Stimulated activated CD4-positive, alpha-beta T cell treated with anti-CD3 and anti-CD28 coated beads, Interleukin-4, amount 100 ng/mL, for 24 hours (primary cell): ENCODE measurements at regions not wholly inside any gene's neighbourhood (a gene's known extent, or its start where the extent isn't known, plus 50 kb on each side); places are given as distances from the start of the nearest gene placed in this dataset.

Experiments used
- DNase-seq: peaks from one replicate; pipeline ENCODE4 v3.0.0-alpha.2; 2020

DNA sequence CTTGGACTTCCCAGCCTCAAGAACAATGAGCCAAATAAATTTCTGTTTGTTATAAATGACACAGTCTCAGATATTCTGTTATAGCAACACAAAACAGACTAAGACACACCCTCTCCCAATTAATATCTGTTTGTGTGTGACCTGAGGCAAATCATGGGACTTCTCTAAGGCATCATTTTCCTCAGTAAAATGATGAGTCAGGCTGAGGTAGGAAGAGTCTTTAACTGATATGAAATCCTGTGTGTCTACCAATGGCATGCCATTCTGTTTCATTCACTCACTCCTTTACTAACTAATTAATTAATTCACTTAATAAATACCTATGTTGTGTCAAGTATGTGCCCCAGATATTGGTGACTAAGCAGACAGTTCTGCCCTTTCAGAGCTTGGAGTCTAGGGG, 258.4 kb upstream of the CRY1 start:
- no peak for DNase-seq

DNA sequence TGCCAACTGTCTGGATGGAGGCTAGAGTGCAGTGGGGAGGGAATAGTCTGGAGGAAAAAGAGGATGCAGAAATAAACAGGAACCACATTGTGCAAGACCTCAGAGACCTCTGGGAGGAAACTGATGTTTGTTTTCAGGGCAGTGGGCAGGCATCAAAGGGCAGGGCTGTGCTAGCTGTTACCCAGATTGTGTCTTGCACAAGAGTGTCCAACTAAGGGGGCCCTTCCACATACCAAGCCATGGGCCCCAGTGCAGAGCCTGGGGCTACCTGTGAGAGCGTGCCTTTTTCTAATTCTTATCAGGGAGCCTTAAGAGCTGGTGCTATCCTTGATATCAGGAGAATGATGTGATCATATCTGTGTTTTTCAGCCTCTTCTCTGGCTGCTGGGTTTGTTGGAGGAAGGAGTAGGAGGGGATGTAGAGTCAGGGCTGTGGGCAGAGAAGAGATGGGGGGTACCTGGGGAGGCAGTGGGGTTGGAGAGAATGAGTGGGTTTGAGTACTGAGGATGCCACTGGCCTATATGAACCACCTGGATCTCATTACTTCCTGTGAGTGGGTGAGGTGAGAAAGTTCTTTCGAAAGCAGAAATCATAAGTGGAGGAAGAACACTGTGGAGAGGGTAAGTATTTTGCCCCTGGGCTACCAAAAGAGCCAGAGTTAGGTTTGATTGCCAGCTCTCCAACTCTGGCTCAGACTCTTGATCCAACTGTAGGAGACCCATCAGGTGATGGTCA, 259.2 kb upstream of the CRY1 start:
- peak; percentile 37 for DNase-seq

DNA sequence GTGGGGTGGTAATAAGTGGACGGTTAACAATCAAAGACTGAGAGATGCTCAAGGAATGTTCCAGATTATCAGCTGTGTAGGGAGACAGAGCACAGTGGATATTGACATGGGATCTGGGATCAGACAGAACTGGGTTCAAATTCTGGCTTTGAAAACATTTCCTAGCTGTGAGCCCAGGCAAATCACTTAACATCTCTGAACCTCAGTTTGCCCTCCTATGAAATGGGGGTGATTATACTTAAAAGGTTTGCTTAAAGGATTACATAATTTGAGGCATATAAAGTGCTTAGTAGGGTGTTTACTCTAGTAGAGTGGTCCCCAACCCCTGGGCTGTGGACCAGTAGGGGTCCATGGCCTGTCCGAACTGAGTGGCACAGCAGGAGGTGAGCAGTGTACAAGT, 260.0 kb upstream of the CRY1 start:
- no peak for DNase-seq

DNA sequence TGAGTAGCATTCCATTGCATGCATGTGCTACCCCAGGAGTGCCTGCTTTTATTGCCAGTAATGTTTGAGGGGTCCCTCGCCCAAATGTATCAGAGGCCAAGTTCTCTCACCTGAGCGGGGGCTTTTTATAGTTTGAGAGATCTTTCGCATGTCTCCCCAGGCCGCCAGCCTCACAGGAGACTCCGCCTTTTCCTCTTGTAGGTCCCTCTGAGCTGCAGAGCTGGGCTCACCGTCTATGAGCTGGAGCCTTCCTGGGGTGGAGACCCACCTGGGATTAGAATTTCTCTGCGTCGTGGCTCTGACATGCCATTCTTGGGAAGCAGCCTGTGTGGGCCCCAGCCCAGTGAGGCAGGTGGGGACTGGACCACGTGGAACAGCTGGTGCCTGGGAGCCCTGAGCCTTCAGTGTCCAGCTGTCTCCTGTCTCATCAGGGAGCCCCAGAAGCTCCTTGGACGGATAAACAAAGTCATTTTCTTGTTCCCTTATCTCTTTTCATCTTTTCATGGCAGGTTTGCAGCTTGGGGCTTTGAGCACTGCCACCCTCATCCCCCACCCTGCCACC, 261.7 kb upstream of the CRY1 start:
- no peak for DNase-seq

DNA sequence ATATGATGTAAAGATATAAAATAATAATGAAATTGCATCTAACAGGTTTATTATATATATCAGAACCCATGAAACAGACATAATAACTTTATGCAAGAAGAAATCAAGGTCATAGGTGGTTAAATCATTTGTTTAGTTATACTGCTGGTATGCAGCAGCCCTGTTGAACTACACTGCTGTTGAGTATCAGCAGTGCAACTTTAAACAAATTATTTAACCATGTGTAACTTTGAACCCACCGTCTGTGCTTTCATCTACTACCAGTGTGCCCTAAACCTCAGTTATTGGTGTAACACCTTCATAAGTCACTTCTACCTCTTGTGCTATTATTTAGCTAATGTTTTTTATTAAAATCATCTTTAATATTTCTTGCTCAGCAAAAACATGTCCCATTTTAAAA, 262.3 kb upstream of the CRY1 start:
- no peak for DNase-seq

DNA sequence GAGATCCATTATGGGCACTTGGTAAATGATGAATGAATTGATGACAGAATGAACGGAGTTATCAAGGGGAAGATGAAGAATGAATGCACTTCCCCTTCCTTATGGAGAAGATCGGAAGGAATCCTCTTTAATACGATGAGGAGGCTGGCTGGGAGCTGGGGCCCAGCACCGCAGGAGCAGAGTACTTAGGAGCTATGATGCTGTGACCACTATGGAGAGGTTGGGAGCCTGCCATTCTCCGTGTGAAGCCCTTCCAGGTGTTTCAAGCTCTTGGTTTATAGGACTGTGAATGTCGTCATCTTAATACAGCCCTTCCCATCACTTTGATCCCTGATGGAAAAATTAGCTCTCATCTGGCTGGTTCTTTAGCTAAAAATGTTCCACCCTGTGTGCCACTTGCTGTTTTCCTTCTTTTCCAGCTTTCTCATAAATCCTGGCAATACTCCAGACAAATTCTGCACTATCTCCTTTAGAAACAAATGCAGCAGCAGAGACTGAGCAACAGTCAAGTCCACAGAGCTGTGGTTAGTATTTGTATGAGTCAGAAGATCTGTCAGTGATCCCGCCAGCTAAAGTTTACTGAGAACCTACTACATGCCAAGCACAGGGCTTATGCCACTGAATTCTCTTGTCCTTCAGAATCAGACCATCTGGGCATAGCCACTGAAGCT, 263.1 kb upstream of the CRY1 start:
- DNase-seq, result no peak

DNA sequence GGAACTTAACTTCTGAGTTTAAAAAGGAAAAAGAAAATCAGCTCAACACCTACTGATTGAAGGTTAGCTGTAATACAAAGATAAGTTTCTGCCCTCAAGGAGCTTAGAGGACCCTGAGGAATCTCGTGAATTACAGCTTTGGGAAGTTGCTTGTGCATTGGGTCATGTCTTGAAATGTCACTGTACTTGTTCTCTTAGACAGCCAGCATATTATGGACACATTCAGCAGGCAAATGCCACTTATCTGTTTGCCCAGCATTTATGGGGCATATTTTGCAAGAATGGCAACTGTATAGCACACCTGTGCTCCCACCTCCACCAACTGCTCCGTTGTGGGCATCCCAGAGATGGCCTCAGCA, 263.6 kb upstream of the CRY1 start:
- no peak for DNase-seq

DNA sequence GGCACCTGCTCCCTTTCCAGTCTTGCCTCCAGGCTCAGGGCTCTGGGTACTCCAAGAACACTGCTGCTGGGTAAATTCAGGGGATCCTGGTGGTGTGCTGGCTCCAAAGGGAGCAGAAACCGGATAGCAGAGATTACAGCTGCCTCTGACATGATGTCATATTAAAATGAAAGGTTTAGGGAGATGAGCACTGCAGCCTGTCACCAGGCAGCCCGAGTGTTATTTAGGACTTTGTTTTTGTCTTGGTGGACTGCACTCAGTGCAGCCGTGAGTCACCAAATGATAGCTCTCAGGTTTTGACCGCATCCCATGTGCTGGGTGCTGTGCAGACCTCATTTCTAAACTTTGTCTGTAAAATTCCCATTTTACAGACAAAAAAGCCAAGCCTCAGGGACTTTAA, 266.0 kb upstream of the CRY1 start:
- no peak for DNase-seq

DNA sequence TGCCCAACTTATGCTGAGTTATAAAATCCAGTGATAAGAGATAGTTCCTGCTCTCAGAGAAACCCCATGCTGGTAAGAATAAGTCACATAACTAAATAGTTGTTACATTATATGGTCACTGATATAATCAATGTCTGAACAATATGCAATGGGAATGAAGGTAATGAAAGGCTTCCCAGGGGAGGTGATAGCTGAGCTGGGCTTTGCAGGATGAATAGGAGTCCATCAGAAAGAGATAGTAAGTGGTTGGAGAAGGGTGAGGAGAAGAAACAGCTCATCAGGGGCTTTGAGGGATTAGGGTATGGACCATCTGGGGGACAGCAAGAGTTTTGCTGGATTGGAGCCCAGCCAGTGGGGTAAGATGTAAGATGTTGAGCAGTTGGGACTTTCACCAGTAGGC, 266.7 kb upstream of the CRY1 start:
- no peak for DNase-seq

DNA sequence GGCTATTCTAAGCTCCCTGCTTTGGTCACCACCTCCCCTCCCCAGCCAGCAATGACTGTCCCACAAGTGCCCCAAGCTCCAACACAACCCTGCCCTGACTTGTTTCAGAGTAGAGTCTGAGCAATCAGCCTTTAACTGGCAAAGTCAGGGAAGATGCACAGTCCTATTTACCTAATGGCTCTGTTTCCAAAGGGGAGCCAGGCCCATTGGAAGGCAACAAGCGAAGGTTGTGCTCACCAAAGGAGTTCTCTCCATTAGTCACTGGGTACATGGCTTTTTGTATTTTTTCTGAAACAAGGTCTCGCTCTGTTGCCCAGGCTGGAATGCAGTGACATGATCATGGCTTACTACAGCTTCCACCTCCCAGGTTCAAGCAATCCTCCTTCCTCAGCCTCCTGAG, 267.1 kb upstream of the CRY1 start:
- no peak for DNase-seq

DNA sequence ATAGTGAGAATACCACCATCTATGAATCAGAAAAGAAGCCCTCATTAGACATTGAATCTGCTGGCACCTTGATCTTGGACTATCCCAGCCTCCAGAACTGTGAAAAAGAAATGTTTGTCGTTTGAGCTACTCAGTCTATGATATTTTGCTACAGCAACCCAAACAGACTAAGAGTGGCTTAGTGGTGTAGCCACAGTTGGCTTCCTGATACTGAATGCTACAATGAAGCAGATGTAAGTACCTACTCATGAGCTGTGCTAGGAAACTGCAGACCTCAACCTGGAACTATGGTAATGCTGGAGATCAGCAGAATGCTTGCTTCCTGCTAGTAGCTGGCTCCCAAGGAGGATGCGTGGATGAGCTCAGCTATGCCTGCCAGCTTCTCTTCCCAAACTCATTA, 268.6 kb upstream of the CRY1 start:
- DNase-seq, result no peak

DNA sequence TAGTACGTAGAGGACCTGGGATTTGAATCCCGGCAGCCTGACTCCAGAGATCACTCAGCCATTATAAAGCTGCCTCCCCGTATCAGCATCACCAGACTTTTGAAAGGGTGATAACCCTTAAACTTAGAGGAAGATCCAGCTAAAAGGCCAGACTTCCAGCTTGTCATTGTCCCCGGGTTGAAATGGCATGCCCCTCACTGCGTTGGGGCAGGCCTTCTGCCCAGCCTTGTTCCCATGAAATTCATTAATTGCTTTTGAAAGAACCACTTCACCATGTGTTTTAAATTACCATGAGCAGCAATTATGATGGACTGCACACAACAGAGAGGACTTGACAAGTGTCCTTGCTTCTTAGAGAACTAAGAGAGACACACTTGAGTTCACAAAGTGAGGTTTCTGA, 269.6 kb upstream of the CRY1 start:
- no peak for DNase-seq

DNA sequence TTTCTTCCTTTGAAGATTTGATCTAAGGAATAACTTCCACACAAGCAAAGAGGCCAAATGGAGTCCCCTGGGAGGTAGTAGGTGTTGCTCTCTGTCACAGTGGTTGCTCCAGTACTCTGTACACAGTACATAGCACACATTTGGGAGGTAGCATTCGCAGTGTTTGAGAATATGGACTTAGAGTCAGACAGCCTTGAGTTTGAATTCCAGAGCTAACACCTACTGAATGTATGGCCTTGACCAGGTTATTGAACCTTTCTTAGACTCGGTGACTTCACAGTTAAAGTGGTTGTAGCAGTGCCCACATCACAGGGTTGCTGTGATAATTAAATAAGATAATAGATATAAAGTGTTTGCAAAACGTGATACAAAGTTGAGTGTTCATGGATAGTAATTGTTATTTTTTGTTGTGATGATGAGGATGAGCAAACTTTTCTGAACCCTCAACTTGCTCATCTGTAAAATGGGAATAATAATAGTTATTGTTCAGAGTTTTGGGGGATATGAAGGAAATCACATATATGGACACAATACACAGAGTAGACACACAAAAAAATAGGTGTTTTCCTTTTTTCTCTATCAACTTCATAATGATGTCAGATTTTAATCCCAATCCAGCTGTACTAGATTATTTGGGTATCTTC, 271.6 kb upstream of the CRY1 start:
- DNase-seq, result no peak

DNA sequence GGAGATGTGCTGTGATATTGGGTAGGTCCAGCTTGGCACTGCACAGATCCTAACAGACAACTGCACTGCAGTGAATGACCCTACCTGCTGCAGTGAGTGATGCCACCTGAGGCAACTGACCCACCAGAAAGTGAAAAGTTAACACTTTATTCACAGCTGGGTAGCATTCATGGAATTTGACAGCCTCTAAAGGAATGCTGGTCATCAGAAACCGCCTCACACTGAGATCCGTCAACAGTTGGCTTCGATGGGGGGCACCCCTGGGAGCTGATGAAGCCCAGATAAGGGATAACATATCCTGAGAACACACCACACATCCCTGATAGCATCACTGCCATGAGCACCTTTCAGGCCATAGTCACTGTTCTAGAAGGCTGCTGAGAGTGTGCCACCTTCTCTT, 272.4 kb upstream of the CRY1 start:
- no peak for DNase-seq

DNA sequence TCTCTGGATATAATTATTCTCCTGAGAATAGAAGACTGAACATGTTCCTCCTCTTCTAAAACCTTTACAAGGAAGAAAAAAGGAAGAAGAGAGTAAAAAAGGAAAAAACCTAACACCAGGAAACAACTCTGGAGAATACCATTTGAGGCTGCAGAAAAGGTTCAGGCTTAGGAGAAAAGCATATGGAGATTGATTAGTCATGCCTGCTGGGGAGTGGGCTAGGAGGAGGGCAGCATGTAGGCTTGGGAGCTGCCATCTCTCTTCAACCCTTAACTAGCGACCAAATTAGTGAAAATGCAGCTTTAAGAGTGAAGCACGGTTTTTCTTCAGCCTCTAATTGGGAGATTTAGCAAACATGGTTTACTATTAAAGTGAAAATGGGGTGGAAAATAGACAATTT, 273.0 kb upstream of the CRY1 start:
- no peak for DNase-seq

DNA sequence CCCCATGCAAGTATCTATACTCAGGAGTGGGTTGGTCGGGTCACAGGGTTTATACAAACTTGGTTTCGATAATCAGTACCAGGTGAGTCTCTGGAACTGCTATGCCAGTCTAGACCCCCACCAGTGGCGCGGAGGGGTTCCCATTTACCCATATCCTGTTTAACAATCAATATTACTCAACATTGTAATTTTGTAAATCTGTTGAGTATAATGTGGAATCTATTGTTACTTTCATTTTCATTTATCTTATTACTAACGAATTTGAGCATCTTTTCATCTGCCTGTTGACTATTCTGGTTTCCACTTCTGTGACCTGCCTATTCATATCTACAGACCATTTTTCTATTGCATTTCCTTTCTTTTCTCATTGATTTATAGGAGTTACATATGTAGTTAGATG, 275.2 kb upstream of the CRY1 start:
- DNase-seq, result peak; percentile 54

DNA sequence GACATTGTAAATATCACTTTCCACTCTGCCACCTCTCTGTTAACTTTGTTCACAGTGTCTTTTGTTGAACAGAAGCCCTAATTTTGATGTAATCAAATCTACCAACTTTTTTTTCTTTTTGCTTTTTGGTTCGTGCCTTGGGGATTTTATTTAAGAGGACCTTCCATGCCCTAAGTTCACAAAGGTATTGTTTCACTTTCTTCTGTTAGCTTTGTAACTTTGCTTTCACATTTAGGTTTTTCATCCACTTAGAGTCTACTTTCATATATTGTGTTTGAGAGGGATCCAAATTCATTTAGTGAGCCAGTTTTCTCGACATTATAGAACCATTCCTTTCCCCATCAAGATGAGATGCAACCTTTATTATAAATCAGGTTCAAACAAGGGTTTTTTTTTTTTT, 275.7 kb upstream of the CRY1 start:
- DNase-seq, result no peak

DNA sequence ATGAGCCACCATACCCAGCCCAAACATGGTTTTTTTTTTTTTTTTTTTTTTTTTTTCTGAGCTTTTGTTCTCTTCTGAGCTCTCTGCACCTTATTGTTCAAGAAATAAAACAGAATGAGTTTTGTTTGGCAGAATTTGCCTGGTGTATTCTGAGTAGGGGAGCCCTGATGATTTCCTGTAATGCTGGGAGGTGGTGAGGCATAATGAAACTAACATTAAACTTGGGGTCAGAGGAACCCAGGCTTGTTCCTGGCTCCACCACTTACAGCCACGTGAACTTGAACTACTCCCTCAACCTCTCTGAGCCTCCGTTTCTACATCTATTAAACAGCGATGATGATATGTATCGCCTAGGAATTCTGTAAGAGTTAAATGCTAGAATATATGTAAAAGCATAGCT, 276.3 kb upstream of the CRY1 start:
- peak; percentile 41 for DNase-seq

DNA sequence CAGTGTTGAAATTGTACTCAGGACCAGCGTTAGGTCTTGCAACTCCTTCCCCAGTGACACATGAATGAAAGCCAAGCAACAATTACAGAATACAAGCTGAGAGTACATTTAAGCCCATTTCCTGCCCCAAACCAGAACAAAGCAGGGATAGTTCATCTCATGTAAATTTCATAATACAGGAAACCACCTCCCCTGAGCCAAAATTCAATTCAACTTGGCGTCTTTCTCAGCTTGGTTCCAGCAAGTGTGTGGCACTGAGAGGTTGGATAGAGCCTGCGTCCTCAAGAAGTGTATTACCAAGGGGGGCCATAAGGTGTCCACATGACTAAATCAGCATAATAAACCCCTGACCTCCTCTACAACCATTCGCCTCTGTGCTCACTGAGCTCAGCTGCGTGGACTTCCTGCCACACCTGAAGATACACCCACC, 278.9 kb upstream of the CRY1 start:
- peak; percentile 37 for DNase-seq

DNA sequence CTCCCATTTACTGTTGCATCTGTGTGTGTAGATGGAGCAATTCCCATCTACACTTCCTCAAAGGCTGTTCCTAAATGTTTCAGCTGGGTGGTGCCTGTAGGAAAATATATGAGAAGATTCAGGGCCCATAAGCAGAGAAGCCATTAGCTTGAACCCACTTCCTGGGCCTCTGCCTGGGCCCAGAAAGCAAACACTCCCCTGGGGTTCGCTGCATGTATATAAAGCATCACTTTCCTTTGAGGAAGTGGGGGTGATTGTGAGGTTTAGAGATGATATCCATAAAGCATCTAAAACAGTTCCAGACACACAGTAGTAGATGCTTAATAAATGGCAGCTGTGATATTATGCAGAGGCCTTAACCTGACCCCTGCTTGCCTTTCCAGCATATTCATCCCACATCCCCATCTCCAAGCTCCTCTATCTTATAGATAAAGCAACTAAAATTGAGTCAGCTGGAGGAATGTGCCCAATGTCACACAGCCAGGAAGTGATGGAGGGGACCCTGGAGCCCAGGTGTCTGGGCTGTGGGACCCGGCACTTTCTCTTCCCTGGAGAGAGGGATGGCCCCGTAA, 280.0 kb upstream of the CRY1 start:
- DNase-seq, result no peak

DNA sequence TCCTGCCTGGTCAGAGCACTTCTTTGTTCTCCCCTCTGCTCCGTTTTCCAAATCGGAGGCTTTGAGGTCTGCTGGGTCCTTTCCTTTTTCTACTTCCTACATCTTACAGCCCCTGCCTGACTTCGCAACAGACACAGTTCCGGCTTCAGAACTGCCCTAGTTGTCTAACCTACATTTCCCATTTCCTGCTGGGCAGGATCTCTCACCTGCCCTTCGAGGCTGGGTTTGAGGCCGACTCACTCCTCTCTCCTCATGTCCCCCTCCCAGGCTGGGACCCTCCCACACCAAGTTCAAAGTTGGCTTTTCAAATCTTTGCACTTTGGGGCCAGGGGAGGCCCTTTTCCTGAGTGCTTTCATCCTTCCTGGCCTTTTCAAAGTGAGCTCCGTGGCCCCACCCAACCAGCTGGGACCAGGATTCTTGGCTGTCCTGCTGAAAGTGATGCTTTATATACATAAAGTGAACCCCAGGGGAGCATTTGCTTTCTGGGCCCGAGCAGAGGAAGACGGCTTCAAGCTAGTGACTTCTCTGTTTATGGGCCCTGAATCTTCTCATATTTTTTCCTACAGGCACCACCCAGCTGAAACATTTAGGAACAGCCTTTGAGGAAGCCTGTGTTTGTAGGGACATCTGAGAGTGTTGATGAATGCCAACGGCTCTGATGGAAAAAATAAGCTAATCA, 281.0 kb upstream of the CRY1 start:
- DNase-seq, result no peak

DNA sequence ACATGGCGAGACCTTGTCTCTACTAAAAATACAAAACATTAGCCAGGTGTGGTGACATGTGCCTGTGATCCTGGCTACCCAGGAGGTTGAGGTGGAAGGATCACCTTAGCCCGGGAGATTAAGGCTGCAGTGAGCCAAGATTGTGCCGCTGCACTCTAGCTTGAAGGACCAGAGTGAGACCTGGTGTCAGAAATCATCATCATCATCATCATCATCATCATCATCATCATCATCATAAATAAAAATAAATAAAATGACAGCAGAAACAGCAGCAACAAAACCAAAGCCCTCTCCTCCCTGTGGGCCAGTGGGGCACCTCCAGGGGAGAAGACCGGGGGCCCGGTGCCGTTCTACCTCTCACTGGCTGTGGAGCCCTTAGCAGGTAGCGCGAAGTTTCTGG, 281.9 kb upstream of the CRY1 start:
- no peak for DNase-seq
